Calu3 (cell line): ENCODE measurements at regions not wholly inside any gene's neighbourhood (a gene's known extent, or its start where the extent isn't known, plus 50 kb on each side); places are given as distances from the start of the nearest gene placed in this dataset.

Experiments used
- BruUV-seq: library from RNA; stranded (reverse); fragments of 400-500 nt; replicated peaks from 2 replicates; lab custom pipeline; 2021; lab: Mats Ljungman, UMichigan
- CTCF ChIA-PET: fragments of 300-600 bp; sonication (Branson Sonifier 250); formaldehyde crosslinking; loops from one replicate; lab custom pipeline; 2022; ENCODE audit warnings: antibody characterized with exemption; lab: Charles Lee
- DNase-seq: peaks from one replicate; pipeline ENCODE4 v3.0.0; 2022
- H3K27ac Mint-ChIP-seq: one replicate; pipeline ENCODE4 v1.8.0; 2022; ENCODE audit warnings: mixed read lengths; ENCODE audit not compliant: unreplicated experiment
- H3K27me3 Mint-ChIP-seq: one replicate; pipeline ENCODE4 v1.8.0; 2022; ENCODE audit warnings: mixed read lengths; ENCODE audit not compliant: unreplicated experiment
- H3K36me3 Mint-ChIP-seq: one replicate; pipeline ENCODE4 v1.8.0; 2022; ENCODE audit warnings: mild to moderate bottlenecking, moderate library complexity, mixed read lengths; ENCODE audit not compliant: insufficient read depth, unreplicated experiment
- H3K4me1 Mint-ChIP-seq: one replicate; pipeline ENCODE4 v1.8.0; 2022; ENCODE audit warnings: mild to moderate bottlenecking, low read depth, mixed read lengths; ENCODE audit not compliant: unreplicated experiment
- H3K4me3 Mint-ChIP-seq: one replicate; pipeline ENCODE4 v1.8.0; 2022; ENCODE audit warnings: mild to moderate bottlenecking, low read depth, moderate library complexity, mixed read lengths; ENCODE audit not compliant: unreplicated experiment
- H3K9me3 Mint-ChIP-seq: one replicate; pipeline ENCODE4 v1.8.0; 2022; ENCODE audit warnings: low read depth, mixed read lengths; ENCODE audit not compliant: unreplicated experiment
- intact Hi-C: fragments of 100-400 bp; cut with micrococcal nuclease; formaldehyde crosslinking; loops from one replicate; pipeline ENCODE4 v1.10.0; 2022; ENCODE audit not compliant: unreplicated experiment
- TF ChIP-seq, protein P1 (sequence below): fragments of 200-600 bp; IDR thresholded peaks from one replicate; pipeline ENCODE4 v1.8.0; 2022; ENCODE audit warnings: antibody characterized with exemption; ENCODE audit not compliant: unreplicated experiment

DNA sequence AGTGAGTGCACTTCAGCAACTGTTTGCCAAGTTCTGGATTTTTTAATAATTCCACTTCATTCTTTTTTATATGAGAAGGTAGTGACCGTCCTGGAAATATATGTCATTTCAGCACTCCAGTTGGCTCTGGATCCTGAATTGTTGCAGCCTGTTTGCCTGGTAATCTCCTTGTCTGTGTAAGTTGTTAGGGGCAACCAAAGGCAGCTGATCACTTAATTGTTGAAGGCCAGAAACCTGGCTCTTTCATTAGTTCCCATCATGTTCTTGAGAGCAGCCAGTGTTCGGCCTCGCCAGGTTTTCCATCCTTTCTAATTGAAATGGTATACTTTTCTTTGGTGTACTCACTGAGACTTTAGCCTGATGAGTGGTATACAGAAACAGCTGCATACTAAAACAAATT lies 168.6 kb downstream of the SOX2 start:
- Mint-ChIP-seq H3K36me3 (no peaks in the 10 kb centered on the region), H3K27me3 (no peaks in the 10 kb centered on the region), H3K9me3 (no peaks in the 10 kb centered on the region), H3K4me3 (no peak overlapping the region), H3K27ac (no peak overlapping the region), H3K4me1 (no peaks in the 10 kb centered on the region)
- intact Hi-C loops, result no loop called here
- no TSS peak for BruUV-seq
- CTCF ChIA-PET, result interaction anchor here (0.6 kb wide), 1 partner anchor 89 kb away, joined by 4 read pairs; no protein-coding TSS in a partner anchor
- DNase-seq, result no peak
- TF ChIP-seq, protein P1, sequence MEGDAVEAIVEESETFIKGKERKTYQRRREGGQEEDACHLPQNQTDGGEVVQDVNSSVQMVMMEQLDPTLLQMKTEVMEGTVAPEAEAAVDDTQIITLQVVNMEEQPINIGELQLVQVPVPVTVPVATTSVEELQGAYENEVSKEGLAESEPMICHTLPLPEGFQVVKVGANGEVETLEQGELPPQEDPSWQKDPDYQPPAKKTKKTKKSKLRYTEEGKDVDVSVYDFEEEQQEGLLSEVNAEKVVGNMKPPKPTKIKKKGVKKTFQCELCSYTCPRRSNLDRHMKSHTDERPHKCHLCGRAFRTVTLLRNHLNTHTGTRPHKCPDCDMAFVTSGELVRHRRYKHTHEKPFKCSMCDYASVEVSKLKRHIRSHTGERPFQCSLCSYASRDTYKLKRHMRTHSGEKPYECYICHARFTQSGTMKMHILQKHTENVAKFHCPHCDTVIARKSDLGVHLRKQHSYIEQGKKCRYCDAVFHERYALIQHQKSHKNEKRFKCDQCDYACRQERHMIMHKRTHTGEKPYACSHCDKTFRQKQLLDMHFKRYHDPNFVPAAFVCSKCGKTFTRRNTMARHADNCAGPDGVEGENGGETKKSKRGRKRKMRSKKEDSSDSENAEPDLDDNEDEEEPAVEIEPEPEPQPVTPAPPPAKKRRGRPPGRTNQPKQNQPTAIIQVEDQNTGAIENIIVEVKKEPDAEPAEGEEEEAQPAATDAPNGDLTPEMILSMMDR, result no peak

DNA sequence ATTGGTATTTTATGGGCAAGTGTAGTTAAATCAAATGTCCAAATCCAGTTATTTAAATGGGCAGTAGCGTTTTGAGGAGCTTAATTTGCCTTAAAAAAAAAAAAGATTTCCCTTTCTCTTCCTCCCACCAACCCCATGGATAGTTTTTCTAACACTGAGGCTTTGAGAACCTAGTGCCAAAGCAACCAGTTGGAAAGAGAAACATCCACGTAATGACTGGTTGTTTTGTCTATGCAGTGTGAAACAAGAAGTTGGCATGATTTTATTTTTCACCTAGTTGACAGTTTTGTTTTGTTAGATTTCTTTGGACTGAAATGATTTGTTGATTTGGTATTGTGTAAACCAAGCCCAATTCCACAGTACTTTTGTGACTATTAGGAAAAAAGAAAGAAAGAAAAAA lies 170.0 kb downstream of the SOX2 start:
- no peaks in the 10 kb centered on the region for H3K36me3 Mint-ChIP-seq
- DNase-seq, result no peak
- no TSS peak for BruUV-seq
- H3K4me1 Mint-ChIP-seq, result no peaks in the 10 kb centered on the region
- no peak overlapping the region for H3K4me3 Mint-ChIP-seq
- CTCF ChIA-PET, result no interaction called here
- TF ChIP-seq, protein P1, result no peak
- intact Hi-C loops, result no loop called here
- H3K9me3 Mint-ChIP-seq, result no peaks in the 10 kb centered on the region
- H3K27me3 Mint-ChIP-seq, result no peaks in the 10 kb centered on the region
- H3K27ac Mint-ChIP-seq, result no peak overlapping the region

DNA sequence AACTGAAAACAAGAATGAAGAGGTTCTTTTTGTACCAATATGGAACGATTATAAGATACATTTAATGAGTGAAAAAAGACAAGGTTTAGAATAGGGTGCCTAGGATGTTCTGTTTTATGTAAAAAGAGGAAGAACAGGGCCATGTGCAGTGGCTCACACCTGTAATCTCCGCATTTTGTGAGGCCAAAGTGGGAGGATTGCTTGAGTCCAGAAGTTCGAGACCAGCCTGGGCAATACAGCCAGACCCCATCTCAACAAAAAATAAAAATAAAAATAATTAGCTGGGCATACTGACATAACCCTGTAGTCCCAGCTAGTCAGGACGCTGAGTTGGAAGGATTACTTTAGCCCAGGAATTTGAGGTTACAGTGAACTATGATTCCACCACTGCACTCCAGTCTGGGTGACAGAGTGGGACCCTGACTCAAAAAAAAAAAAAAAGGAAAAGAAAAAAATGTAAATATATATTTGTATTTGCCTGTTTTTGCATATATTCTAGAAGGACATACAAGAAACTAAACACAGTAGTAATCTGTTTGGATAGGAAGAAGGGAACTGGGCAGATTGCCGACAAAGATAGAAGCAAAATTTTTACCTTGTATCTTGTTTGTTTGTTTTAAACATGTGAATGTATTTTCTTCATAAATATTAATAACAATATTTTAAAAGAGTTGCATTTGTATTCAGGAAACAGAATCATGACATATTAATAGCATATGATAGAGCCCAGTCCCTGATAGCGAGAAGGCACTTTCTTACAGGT lies 174.3 kb downstream of the SOX2 start:
- TF ChIP-seq, protein P1, result no peak
- no peak overlapping the region for H3K27ac Mint-ChIP-seq
- H3K27me3 Mint-ChIP-seq, result no peaks in the 10 kb centered on the region
- no peaks in the 10 kb centered on the region for H3K9me3 Mint-ChIP-seq
- no peaks in the 10 kb centered on the region for H3K36me3 Mint-ChIP-seq
- H3K4me3 Mint-ChIP-seq, result no peak overlapping the region
- BruUV-seq, result no TSS peak
- DNase-seq, result no peak
- intact Hi-C loops, result no loop called here
- no peaks in the 10 kb centered on the region for H3K4me1 Mint-ChIP-seq
- CTCF ChIA-PET, result interaction anchor here (1.4 kb wide), 1 partner anchor 9 kb away, joined by 3 read pairs; no protein-coding TSS in a partner anchor

- DNase-seq, result no peak
- Mint-ChIP-seq H3K4me1 (no peaks in the 10 kb centered on the region), H3K27ac (no peak overlapping the region), H3K9me3 (no peaks in the 10 kb centered on the region), H3K36me3 (no peaks in the 10 kb centered on the region), H3K4me3 (no peak overlapping the region), H3K27me3 (no peaks in the 10 kb centered on the region)
- no TSS peak for BruUV-seq
- CTCF ChIA-PET, result no interaction called here
- TF ChIP-seq, protein P1, result no peak
- intact Hi-C loops, result no loop called here
Measured at GRCh38 chr3:181886676-181887075, 175.0 kb downstream of the SOX2 start.
